ENCODE measurements at regions not wholly inside any gene's neighbourhood (a gene's known extent, or its start where the extent isn't known, plus 50 kb on each side); places are given as distances from the start of the nearest gene placed in this dataset.

- ATAC-seq (no peak), DNase-seq (no peak)
- Histone ChIP-seq H3K27me3 (no peaks in the 10 kb centered on the region), H3K4me3 (no peak overlapping the region), H3K9me3 (no peaks in the 10 kb centered on the region), H3K36me3 (no peaks in the 10 kb centered on the region), H3K4me1 (no peaks in the 10 kb centered on the region), H3K27ac (no peak overlapping the region)
- TF ChIP-seq CTCF (IDR thresholded peaks at IDR 0.05) (no peak), POLR2A (IDR thresholded peaks at IDR 0.05) (no peak)
- intact Hi-C loops (cut with DNase I), result no loop called here
Observed at GRCh38 chr14:42424501-42424900, 817.8 kb downstream of the LRFN5 start.

- no peak for ATAC-seq
- WGBS, 4 donors, result 84 to 90% (median 86%) methylated on average over 4 of the region's 4 CpGs
Observed at GRCh38 chr14:42421377-42422078, 814.9 kb downstream of the LRFN5 start.

DNA sequence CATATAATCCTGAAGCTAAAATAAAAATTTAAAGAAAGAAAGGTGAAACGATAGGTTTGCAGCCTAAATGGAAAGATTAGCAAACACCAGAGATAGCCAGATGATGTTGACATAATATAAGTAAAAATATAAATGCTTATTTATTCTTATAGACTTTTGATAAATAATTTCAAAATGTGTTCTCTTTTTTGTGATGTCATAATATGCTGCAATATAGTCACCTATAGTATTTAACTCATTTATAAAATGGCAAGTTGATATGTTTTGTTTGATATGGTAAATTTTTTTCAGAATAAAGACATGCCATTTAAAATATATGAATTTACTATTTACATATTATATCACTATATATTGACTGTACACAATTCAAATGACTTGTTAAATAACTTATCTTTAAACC, 813.4 kb downstream of the LRFN5 start:
- ATAC-seq (no peak), DNase-seq (no peak)
- H3K4me1 ChIP-seq, result no peaks in the 10 kb centered on the region
- no peaks in the 10 kb centered on the region for H3K9me3 ChIP-seq
- no peak overlapping the region for H3K27ac ChIP-seq
- whole genome bisulfite sequencing, 4 donors, result 72 to 90% (median 87%) methylated on average over 1 of the region's 1 CpG
- TF ChIP-seq CTCF (IDR thresholded peaks at IDR 0.05) (no peak), POLR2A (IDR thresholded peaks at IDR 0.05) (no peak)
- H3K27me3 ChIP-seq, result no peaks in the 10 kb centered on the region
- H3K36me3 ChIP-seq, result no peaks in the 10 kb centered on the region
- no peak overlapping the region for H3K4me3 ChIP-seq
- intact Hi-C loops (cut with DNase I), result no loop called here

More at GRCh38 chr14:42421377-42422078, 814.9 kb downstream of the LRFN5 start:
- Histone ChIP-seq H3K27me3 (no peaks in the 10 kb centered on the region), H3K4me1 (no peaks in the 10 kb centered on the region), H3K36me3 (no peaks in the 10 kb centered on the region), H3K27ac (no peak overlapping the region), H3K4me3 (no peak overlapping the region), H3K9me3 (no peaks in the 10 kb centered on the region)
- TF ChIP-seq CTCF (IDR thresholded peaks at IDR 0.05) (no peak), POLR2A (IDR thresholded peaks at IDR 0.05) (no peak)
- no peak for DNase-seq
- intact Hi-C loops (cut with DNase I), result no loop called here

DNA sequence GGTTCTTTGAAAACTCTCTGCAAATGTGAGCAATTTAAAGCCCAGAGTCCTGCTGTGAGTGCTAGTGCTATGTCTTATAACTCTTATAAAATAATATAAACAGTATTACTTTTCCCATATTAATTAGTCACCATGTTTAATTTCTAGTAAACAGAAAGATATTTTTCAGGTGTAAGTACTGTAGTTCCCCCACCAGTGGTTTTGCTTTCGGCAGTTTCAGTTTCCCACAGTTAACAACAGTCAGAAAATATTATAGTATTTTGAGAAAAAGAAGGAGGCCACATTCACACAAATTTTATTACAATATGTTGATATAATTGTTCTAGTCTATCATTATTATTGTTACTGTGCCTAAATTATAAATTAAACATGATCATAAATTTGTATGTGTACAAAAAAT, 800.5 kb downstream of the LRFN5 start:
- intact Hi-C loops (cut with DNase I), result no loop called here
- Histone ChIP-seq H3K4me1 (no peaks in the 10 kb centered on the region), H3K36me3 (no peaks in the 10 kb centered on the region), H3K4me3 (no peak overlapping the region), H3K27ac (no peak overlapping the region), H3K9me3 (no peaks in the 10 kb centered on the region), H3K27me3 (no peaks in the 10 kb centered on the region)
- TF ChIP-seq POLR2A (IDR thresholded peaks at IDR 0.05), result no peak
- DNase-seq (no peak), ATAC-seq (no peak)
- WGBS, 4 donors, result 76 to 85% (median 80%) methylated on average over 1 of the region's 1 CpG
